ENCODE measurements at regions not wholly inside any gene's neighbourhood (a gene's known extent, or its start where the extent isn't known, plus 50 kb on each side); places are given as distances from the start of the nearest gene placed in this dataset.
A peak's percentile ranks its signal among the peaks of the same experiment; 100 is the strongest.

DNA sequence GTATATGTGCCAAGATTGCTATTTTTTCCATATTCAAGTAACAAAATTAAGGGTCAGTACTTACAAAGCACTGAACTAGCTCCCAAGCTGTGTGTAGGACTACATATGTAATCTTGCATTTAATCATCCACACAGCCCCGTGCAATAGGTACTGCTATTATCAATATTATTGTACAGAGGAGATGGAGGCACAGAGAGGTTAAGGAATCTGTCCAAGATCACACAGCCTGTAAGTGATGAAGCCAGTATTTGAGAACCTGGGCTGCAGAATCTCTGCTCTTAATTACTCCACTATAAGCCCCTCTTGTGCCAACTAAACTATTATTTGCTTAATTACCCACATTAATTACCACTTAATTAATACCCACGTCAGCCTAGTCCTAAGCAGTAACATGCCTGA is 134.1 kb downstream of the KATNIP start:
- Mint-ChIP-seq H3K36me3 (ENCODE audit: low read depth) (peaks cover 15% of the 10 kb centered on the region), H3K27me3 (ENCODE audit: low read depth) (no peaks in the 10 kb centered on the region), H3K4me3 (ENCODE audit: unreplicated experiment) (no peak overlapping the region), H3K27ac (ENCODE audit: unreplicated experiment) (no peak overlapping the region), H3K4me1 (ENCODE audit: low read depth) (peaks cover 26% of the 10 kb centered on the region), H3K9me3 (ENCODE audit: low read depth) (no peaks in the 10 kb centered on the region)
- TF ChIP-seq, protein P1, sequence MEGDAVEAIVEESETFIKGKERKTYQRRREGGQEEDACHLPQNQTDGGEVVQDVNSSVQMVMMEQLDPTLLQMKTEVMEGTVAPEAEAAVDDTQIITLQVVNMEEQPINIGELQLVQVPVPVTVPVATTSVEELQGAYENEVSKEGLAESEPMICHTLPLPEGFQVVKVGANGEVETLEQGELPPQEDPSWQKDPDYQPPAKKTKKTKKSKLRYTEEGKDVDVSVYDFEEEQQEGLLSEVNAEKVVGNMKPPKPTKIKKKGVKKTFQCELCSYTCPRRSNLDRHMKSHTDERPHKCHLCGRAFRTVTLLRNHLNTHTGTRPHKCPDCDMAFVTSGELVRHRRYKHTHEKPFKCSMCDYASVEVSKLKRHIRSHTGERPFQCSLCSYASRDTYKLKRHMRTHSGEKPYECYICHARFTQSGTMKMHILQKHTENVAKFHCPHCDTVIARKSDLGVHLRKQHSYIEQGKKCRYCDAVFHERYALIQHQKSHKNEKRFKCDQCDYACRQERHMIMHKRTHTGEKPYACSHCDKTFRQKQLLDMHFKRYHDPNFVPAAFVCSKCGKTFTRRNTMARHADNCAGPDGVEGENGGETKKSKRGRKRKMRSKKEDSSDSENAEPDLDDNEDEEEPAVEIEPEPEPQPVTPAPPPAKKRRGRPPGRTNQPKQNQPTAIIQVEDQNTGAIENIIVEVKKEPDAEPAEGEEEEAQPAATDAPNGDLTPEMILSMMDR (IDR thresholded peaks at IDR 0.05), result no peak
- DNase-seq (ENCODE audit: low spot score), result no peak

DNA sequence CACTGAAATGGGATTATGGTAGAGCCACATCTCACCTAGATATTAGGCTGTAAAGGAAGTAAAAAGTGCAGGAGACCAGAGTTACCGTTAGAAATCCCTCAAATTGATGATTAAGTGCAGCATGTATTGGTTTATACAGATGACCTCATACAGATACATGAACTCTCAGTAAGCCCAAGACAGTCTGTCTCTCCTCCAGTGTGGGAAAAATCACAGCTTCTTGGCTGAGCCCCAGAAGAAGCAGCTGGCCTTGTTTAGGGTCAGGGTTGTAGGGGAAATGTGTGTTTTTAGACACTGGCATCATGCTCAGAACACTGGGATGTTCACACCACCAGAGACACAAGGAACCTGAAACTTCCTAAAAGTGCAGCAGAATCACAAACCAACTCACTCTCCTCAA is 135.9 kb downstream of the KATNIP start:
- Mint-ChIP-seq H3K27ac (ENCODE audit: unreplicated experiment) (peak overlapping the region; percentile 75), H3K27me3 (ENCODE audit: low read depth) (no peaks in the 10 kb centered on the region), H3K36me3 (ENCODE audit: low read depth) (peaks cover 10% of the 10 kb centered on the region), H3K4me1 (ENCODE audit: low read depth) (peaks cover 23% of the 10 kb centered on the region), H3K9me3 (ENCODE audit: low read depth) (no peaks in the 10 kb centered on the region), H3K4me3 (ENCODE audit: unreplicated experiment) (no peak overlapping the region)
- DNase-seq (ENCODE audit: low spot score), result no peak
- TF ChIP-seq, protein P1 (IDR thresholded peaks at IDR 0.05), result no peak

DNA sequence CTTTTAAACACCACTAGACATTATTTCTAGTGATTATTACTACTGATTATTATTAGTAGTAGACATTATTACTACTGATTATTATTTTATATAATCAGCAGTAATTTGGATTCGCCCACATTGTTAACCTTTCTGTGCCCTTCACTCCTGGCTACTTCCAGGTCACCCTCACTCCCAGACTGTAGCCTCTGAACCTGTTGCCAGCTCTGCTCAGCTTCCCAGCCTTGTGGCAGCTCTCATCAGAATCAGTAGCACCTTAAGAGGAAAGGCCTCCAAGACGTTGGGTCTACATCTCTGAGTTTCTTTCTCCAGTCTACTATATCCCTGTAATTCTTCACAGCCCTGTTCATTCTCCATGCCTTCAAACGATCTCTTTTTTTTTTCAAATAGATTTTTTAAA is 137.0 kb downstream of the KATNIP start:
- no peak for DNase-seq (ENCODE audit: low spot score)
- H3K36me3 Mint-ChIP-seq (ENCODE audit: low read depth), result peaks cover 5% of the 10 kb centered on the region
- no peaks in the 10 kb centered on the region for H3K27me3 Mint-ChIP-seq (ENCODE audit: low read depth)
- H3K4me1 Mint-ChIP-seq (ENCODE audit: low read depth), result peaks cover 23% of the 10 kb centered on the region
- H3K4me3 Mint-ChIP-seq (ENCODE audit: unreplicated experiment), result no peak overlapping the region
- no peaks in the 10 kb centered on the region for H3K9me3 Mint-ChIP-seq (ENCODE audit: low read depth)
- no peak overlapping the region for H3K27ac Mint-ChIP-seq (ENCODE audit: unreplicated experiment)
- TF ChIP-seq, protein P1 (IDR thresholded peaks at IDR 0.05), result no peak

DNA sequence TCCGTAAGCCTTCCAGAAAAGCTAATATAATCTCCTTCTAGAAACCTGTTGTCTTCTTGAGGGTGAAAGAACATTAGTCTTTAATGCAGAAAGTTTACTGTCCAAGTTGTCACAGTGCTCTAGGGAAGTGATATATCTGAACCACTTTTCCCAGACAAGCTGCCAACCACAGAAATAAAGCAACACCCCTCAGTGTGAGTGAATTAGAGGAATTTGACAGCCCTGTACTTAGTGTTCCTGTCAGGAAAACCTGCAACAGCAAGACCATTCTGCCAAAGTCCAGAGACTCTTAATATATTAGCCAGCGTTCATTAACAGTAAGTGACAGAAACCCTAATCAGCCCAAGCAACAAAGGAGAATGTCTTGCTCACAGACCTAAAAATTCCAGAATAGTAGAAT is 137.7 kb downstream of the KATNIP start:
- H3K27me3 Mint-ChIP-seq (ENCODE audit: low read depth), result no peaks in the 10 kb centered on the region
- peaks cover 1% of the 10 kb centered on the region for H3K36me3 Mint-ChIP-seq (ENCODE audit: low read depth)
- TF ChIP-seq, protein P1 (IDR thresholded peaks at IDR 0.05), result no peak

DNA sequence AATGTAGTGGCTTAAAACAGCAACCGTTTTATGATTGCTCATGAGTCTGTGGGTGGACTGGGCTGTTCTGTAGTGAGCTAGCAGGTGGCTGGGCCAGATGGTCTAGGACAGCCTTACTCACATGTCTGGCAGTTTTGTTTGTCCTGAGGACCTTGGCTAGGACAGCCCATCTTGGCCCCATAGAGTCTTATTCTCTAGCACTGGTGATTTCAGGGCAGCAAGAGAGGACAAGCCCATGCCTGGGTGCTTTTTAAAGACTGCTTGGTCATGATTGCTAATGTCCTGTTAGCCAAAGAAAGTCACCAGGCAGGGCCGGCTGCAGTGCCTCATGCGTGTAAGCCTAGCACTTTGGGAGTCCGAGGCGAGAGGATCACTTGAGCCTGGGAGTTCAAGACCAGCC is 139.8 kb downstream of the KATNIP start:
- Mint-ChIP-seq H3K9me3 (ENCODE audit: low read depth) (no peaks in the 10 kb centered on the region), H3K4me3 (ENCODE audit: unreplicated experiment) (no peak overlapping the region), H3K4me1 (ENCODE audit: low read depth) (peaks cover 23% of the 10 kb centered on the region), H3K27ac (ENCODE audit: unreplicated experiment) (no peak overlapping the region), H3K36me3 (ENCODE audit: low read depth) (no peaks in the 10 kb centered on the region), H3K27me3 (ENCODE audit: low read depth) (no peaks in the 10 kb centered on the region)
- DNase-seq (ENCODE audit: low spot score), result no peak
- TF ChIP-seq, protein P1 (IDR thresholded peaks at IDR 0.05), result no peak

More for the DNA sequence above, 137.7 kb downstream of the KATNIP start:
- H3K4me1 Mint-ChIP-seq (ENCODE audit: low read depth), result peaks cover 23% of the 10 kb centered on the region
- H3K27ac Mint-ChIP-seq (ENCODE audit: unreplicated experiment), result peak overlapping the region; percentile 41
- no peak for DNase-seq (ENCODE audit: low spot score)
- H3K4me3 Mint-ChIP-seq (ENCODE audit: unreplicated experiment), result no peak overlapping the region
- no peaks in the 10 kb centered on the region for H3K9me3 Mint-ChIP-seq (ENCODE audit: low read depth)
